Left ventricle myocardium superior (tissue), 1 donor: ENCODE measurements at regions not wholly inside any gene's neighbourhood (a gene's known extent, or its start where the extent isn't known, plus 50 kb on each side); places are given as distances from the start of the nearest gene placed in this dataset.
"Not testable (repeated sequence)": the region's sequence is repeated elsewhere in the genome, so short reads cannot be mapped to it uniquely, and the experiment has no call there.

Source experiments
- ATAC-seq: fragments of 200-7000 bp; cut with Tn5 transposase; one replicate; pipeline ENCODE4 v1.9.1; 2020; ENCODE audit warnings: mild to moderate bottlenecking, moderate library complexity
- DNase-seq: peaks from one replicate; pipeline ENCODE4 v3.0.0-alpha.2; 2020
- intact Hi-C: fragments of 100-400 bp; cut with micrococcal nuclease; formaldehyde crosslinking; loops from one replicate; pipeline ENCODE4 v1.11.0; 2022
- donor health status: DM: no; HTN: yes; CAD: no; lungs with severe emphysema.

GRCh38 chr5:100641833-100642232 lies 106.7 kb downstream of the FAM174A start:
- intact Hi-C loops, result no loop called here
- ATAC-seq, result no peak
- no peak for DNase-seq

GRCh38 chr5:100643473-100643872 lies 108.3 kb downstream of the FAM174A start:
- intact Hi-C loops, result no loop called here
- no peak for DNase-seq
- ATAC-seq, result no peak

- intact Hi-C loops, result no loop called here
- ATAC-seq (no peak), DNase-seq (no peak)
Measured at GRCh38 chr5:100644185-100644584, 109.0 kb downstream of the FAM174A start.

GRCh38 chr5:100644776-100645175 lies 109.6 kb downstream of the FAM174A start:
- intact Hi-C loops, result no loop called here
- ATAC-seq (no peak), DNase-seq (no peak)

- ATAC-seq (no peak), DNase-seq (no peak)
- intact Hi-C loops, result no loop called here
Measured at GRCh38 chr5:100646011-100646410, 110.8 kb downstream of the FAM174A start.

- intact Hi-C loops, result no loop called here
- ATAC-seq (no peak), DNase-seq (no peak)
Measured at GRCh38 chr5:100646691-100647090, 111.5 kb downstream of the FAM174A start.

GRCh38 chr5:100647461-100648230 lies 112.5 kb downstream of the FAM174A start:
- intact Hi-C loops, result no loop called here
- ATAC-seq, result no peak
- peak; percentile 67 for DNase-seq

- intact Hi-C loops, result no loop called here
- ATAC-seq, result no peak
- DNase-seq, result no peak
Measured at GRCh38 chr5:100654895-100655294, 119.7 kb downstream of the FAM174A start.

- DNase-seq, intact Hi-C loops, ATAC-seq: not testable (repeated sequence)
Measured at GRCh38 chr5:100656771-100657170, 121.6 kb downstream of the FAM174A start.

GRCh38 chr5:100659080-100659795 lies 124.1 kb downstream of the FAM174A start:
- intact Hi-C loops, result no loop called here
- ATAC-seq (no peak), DNase-seq (no peak)

- no peak for DNase-seq
- ATAC-seq, result no peak
- intact Hi-C loops, result no loop called here
Measured at GRCh38 chr5:100664140-100664539, 129.0 kb downstream of the FAM174A start.

- ATAC-seq (no peak), DNase-seq (no peak)
- intact Hi-C loops, result no loop called here
Measured at GRCh38 chr5:100667161-100667630, 132.0 kb downstream of the FAM174A start.

- no peak for DNase-seq
- intact Hi-C loops, result no loop called here
- ATAC-seq, result no peak
Measured at GRCh38 chr5:100668511-100668910, 133.3 kb downstream of the FAM174A start.

- DNase-seq (no peak), ATAC-seq (no peak)
- intact Hi-C loops, result no loop called here
Measured at GRCh38 chr5:100676817-100677631, 141.8 kb downstream of the FAM174A start.

GRCh38 chr5:100682625-100683024 lies 147.5 kb downstream of the FAM174A start:
- DNase-seq (no peak), ATAC-seq (no peak)
- intact Hi-C loops, result no loop called here

- no peak for DNase-seq
- intact Hi-C loops, result no loop called here
- no peak for ATAC-seq
Measured at GRCh38 chr5:100683881-100684280, 148.7 kb downstream of the FAM174A start.

- DNase-seq, ATAC-seq, intact Hi-C loops: not testable (repeated sequence)
Measured at GRCh38 chr5:100685122-100685521, 149.9 kb downstream of the FAM174A start.

- ATAC-seq, result not testable (repeated sequence)
Measured at GRCh38 chr5:100688834-100689233, 153.7 kb downstream of the FAM174A start.

GRCh38 chr5:100690036-100690560 lies 154.9 kb downstream of the FAM174A start:
- intact Hi-C loops, result no loop called here
- ATAC-seq (no peak), DNase-seq (no peak)

More at GRCh38 chr5:100688834-100689233, 153.7 kb downstream of the FAM174A start:
- intact Hi-C loops, DNase-seq: not testable (repeated sequence)
